NCI-H146 (cell line): ENCODE measurements at regions not wholly inside any gene's neighbourhood (a gene's known extent, or its start where the extent isn't known, plus 50 kb on each side); places are given as distances from the start of the nearest gene placed in this dataset.

ENCODE experiments used
- DNase-seq: peaks from one replicate; lab custom pipeline; 2025; lab: John Stamatoyannopoulos, UW

- no peak for DNase-seq
Observed at GRCh38 chr3:87175732-87176131, 51.4 kb upstream of the CHMP2B start.

GRCh38 chr3:87173776-87174175 is 53.3 kb upstream of the CHMP2B start:
- no peak for DNase-seq

- no peak for DNase-seq
Observed at GRCh38 chr3:87173071-87173470, 54.0 kb upstream of the CHMP2B start.

- DNase-seq = peak; percentile 62
Observed at GRCh38 chr3:87167628-87168456, 59.3 kb upstream of the CHMP2B start.

GRCh38 chr3:87164245-87164644 is 62.9 kb upstream of the CHMP2B start:
- DNase-seq = no peak

GRCh38 chr3:87161851-87162250 is 65.3 kb upstream of the CHMP2B start:
- DNase-seq = peak; percentile 5

GRCh38 chr3:87161417-87161816 is 65.7 kb upstream of the CHMP2B start:
- DNase-seq = peak; percentile 62

GRCh38 chr3:87161013-87161412 is 66.1 kb upstream of the CHMP2B start:
- peak; percentile 74 for DNase-seq

GRCh38 chr3:87158823-87159222 is 68.3 kb upstream of the CHMP2B start:
- no peak for DNase-seq

GRCh38 chr3:87148020-87148419 is 79.1 kb upstream of the CHMP2B start:
- no peak for DNase-seq

- DNase-seq = no peak
Observed at GRCh38 chr3:87147562-87147961, 79.5 kb upstream of the CHMP2B start.

GRCh38 chr3:87145553-87145952 is 81.6 kb upstream of the CHMP2B start:
- peak; percentile 15 for DNase-seq

- no peak for DNase-seq
Observed at GRCh38 chr3:87136066-87136596, 91.0 kb upstream of the CHMP2B start.

- DNase-seq = no peak
Observed at GRCh38 chr3:87135412-87135811, 91.7 kb upstream of the CHMP2B start.

- DNase-seq = no peak
Observed at GRCh38 chr3:87132801-87133200, 94.3 kb upstream of the CHMP2B start.

- no peak for DNase-seq
Observed at GRCh38 chr3:87128006-87128405, 99.1 kb upstream of the CHMP2B start.

GRCh38 chr3:87127281-87127680 is 99.8 kb upstream of the CHMP2B start:
- DNase-seq = no peak

- no peak for DNase-seq
Observed at GRCh38 chr3:87126321-87126720, 100.8 kb upstream of the CHMP2B start.

- no peak for DNase-seq
Observed at GRCh38 chr3:87125116-87125515, 102.0 kb upstream of the CHMP2B start.

- DNase-seq = no peak
Observed at GRCh38 chr3:87122766-87123165, 104.3 kb upstream of the CHMP2B start.

- DNase-seq = no peak
Observed at GRCh38 chr3:87121856-87122255, 105.3 kb upstream of the CHMP2B start.

- peak; percentile 89 for DNase-seq
Observed at GRCh38 chr3:87120881-87121280, 106.2 kb upstream of the CHMP2B start.

GRCh38 chr3:87120236-87120635 is 106.9 kb upstream of the CHMP2B start:
- DNase-seq = no peak

GRCh38 chr3:87109465-87109864 is 117.6 kb upstream of the CHMP2B start:
- DNase-seq = no peak
